NCI-H146 (cell line): ENCODE measurements at regions not wholly inside any gene's neighbourhood (a gene's known extent, or its start where the extent isn't known, plus 50 kb on each side); places are given as distances from the start of the nearest gene placed in this dataset.
A peak's percentile ranks its signal among the peaks of the same experiment; 100 is the strongest.
"Not testable (repeated sequence)": the region's sequence is repeated elsewhere in the genome, so short reads cannot be mapped to it uniquely, and the experiment has no call there.

Experiments
- DNase-seq: peaks from one replicate; lab custom pipeline; 2025; lab: John Stamatoyannopoulos, UW

GRCh38 chr21:27769763-27770162 lies 802.9 kb upstream of the ADAMTS5 start:
- DNase-seq, result no peak

- not testable (repeated sequence) for DNase-seq
These were observed 801.3 kb upstream of the ADAMTS5 start for GRCh38 chr21:27768046-27768637.

- no peak for DNase-seq
These were observed 797.2 kb upstream of the ADAMTS5 start for GRCh38 chr21:27764056-27764455.

GRCh38 chr21:27761623-27762022 lies 794.7 kb upstream of the ADAMTS5 start:
- no peak for DNase-seq

- no peak for DNase-seq
These were observed 792.9 kb upstream of the ADAMTS5 start for GRCh38 chr21:27759820-27760219.

GRCh38 chr21:27759091-27759659 lies 792.3 kb upstream of the ADAMTS5 start:
- no peak for DNase-seq

- no peak for DNase-seq
These were observed 789.3 kb upstream of the ADAMTS5 start for GRCh38 chr21:27756191-27756590.

- no peak for DNase-seq
These were observed 777.2 kb upstream of the ADAMTS5 start for GRCh38 chr21:27743971-27744564.

GRCh38 chr21:27741736-27742135 lies 774.8 kb upstream of the ADAMTS5 start:
- no peak for DNase-seq

GRCh38 chr21:27740084-27740483 lies 773.2 kb upstream of the ADAMTS5 start:
- DNase-seq, result no peak

GRCh38 chr21:27739187-27739586 lies 772.3 kb upstream of the ADAMTS5 start:
- DNase-seq, result no peak

- no peak for DNase-seq
These were observed 768.8 kb upstream of the ADAMTS5 start for GRCh38 chr21:27735699-27736098.

- no peak for DNase-seq
These were observed 767.3 kb upstream of the ADAMTS5 start for GRCh38 chr21:27734146-27734545.

- no peak for DNase-seq
These were observed 759.0 kb upstream of the ADAMTS5 start for GRCh38 chr21:27725916-27726315.

- DNase-seq, result no peak
These were observed 755.2 kb upstream of the ADAMTS5 start for GRCh38 chr21:27722095-27722494.

- DNase-seq, result no peak
These were observed 754.8 kb upstream of the ADAMTS5 start for GRCh38 chr21:27721675-27722074.

- no peak for DNase-seq
These were observed 752.3 kb upstream of the ADAMTS5 start for GRCh38 chr21:27719226-27719625.

- DNase-seq, result no peak
These were observed 748.2 kb upstream of the ADAMTS5 start for GRCh38 chr21:27715131-27715530.

GRCh38 chr21:27713154-27714109 lies 746.5 kb upstream of the ADAMTS5 start:
- no peak for DNase-seq

- DNase-seq, result no peak
These were observed 737.8 kb upstream of the ADAMTS5 start for GRCh38 chr21:27704567-27705166.

- DNase-seq, result no peak
These were observed 736.9 kb upstream of the ADAMTS5 start for GRCh38 chr21:27703791-27704190.

GRCh38 chr21:27700974-27701614 lies 734.2 kb upstream of the ADAMTS5 start:
- DNase-seq, result peak; percentile 41
